Fibroblast of lung (primary cell): ENCODE measurements at regions not wholly inside any gene's neighbourhood (a gene's known extent, or its start where the extent isn't known, plus 50 kb on each side); places are given as distances from the start of the nearest gene placed in this dataset.
A peak's percentile ranks its signal among the peaks of the same experiment; 100 is the strongest.

ENCODE experiments used
- DNase-seq, 2 donors: peaks; one replicate each; pipeline versions ENCODE4 v3.0.0 to v3.0.0-alpha.2; 2010; ENCODE audit warnings: low read depth in 2 of 2
- H2AFZ ChIP-seq: 2 replicates; pipeline ENCODE4 v1.5.1; 2012; ENCODE audit warnings: low read length, control low read depth, inconsistent platforms
- H3K27ac ChIP-seq: 2 replicates; pipeline ENCODE4 v1.5.1; 2011; ENCODE audit warnings: low read length, control low read depth; ENCODE audit not compliant: insufficient read depth
- H3K27me3 ChIP-seq: 2 replicates; pipeline ENCODE4 v1.5.1; 2011; ENCODE audit warnings: mild to moderate bottlenecking, low read length; ENCODE audit not compliant: control insufficient read depth, insufficient read depth
- H3K36me3 ChIP-seq: 2 replicates; pipeline ENCODE4 v1.5.1; 2011; ENCODE audit warnings: low read length; ENCODE audit not compliant: control insufficient read depth, insufficient read depth
- H3K4me1 ChIP-seq: 2 replicates; pipeline ENCODE4 v1.5.1; 2011; ENCODE audit warnings: low read length; ENCODE audit not compliant: control insufficient read depth, insufficient read depth; ENCODE audit errors: extremely low read depth
- H3K4me2 ChIP-seq: 2 replicates; pipeline ENCODE4 v1.5.1; 2011; ENCODE audit warnings: low read length, control low read depth; ENCODE audit not compliant: insufficient read depth; ENCODE audit errors: extremely low read depth
- H3K4me3 ChIP-seq, 4 experiments: fragments of 200-600 bp in 1 of 4; sonication (generic) in 1 of 4; replicated peaks in 1 of 4; 2 replicates each; pipeline ENCODE4 v1.5.1; 2011 to 2016; ENCODE audit warnings: low read length in 4 of 4, low read depth in 3 of 4, mild to moderate bottlenecking in 3 of 4, control low read depth in 2 of 4, inconsistent platforms in 1 of 4, mixed read lengths in 1 of 4; ENCODE audit not compliant: insufficient read depth in 1 of 4; ENCODE audit errors: control extremely low read depth in 1 of 4
- H3K79me2 ChIP-seq: 2 replicates; pipeline ENCODE4 v1.5.1; 2012; ENCODE audit warnings: mild to moderate bottlenecking, low read length, inconsistent platforms; ENCODE audit not compliant: control insufficient read depth, insufficient read depth
- H3K9ac ChIP-seq: 2 replicates; pipeline ENCODE4 v1.5.1; 2011; ENCODE audit warnings: mild to moderate bottlenecking, low read length, control low read depth; ENCODE audit not compliant: insufficient read depth
- H3K9me3 ChIP-seq: 2 replicates; pipeline ENCODE4 v1.5.1; 2012; ENCODE audit warnings: low read depth, low read length; ENCODE audit not compliant: control insufficient read depth, insufficient read depth
- H4K20me1 ChIP-seq: 2 replicates; pipeline ENCODE4 v1.5.1; 2011; ENCODE audit warnings: low read length; ENCODE audit not compliant: control insufficient read depth, insufficient read depth; ENCODE audit errors: extremely low read depth
- EZH2 ChIP-seq: IDR thresholded peaks from 2 replicates; pipeline ENCODE4 v1.5.1; 2012; ENCODE audit warnings: low read length, control low read depth, mild to moderate bottlenecking; ENCODE audit errors: missing control alignments
- TF ChIP-seq, protein P1 (sequence below), 2 donors: IDR thresholded peaks in 1 of 2; conservative IDR thresholded peaks in 1 of 2; 1 replicate in 1 of 2; 2 replicates in 1 of 2; pipeline ENCODE4 v1.5.1; 2011 to 2012; ENCODE audit warnings: low read length in 2 of 2, control low read depth in 1 of 2, inconsistent platforms in 1 of 2, low read depth in 1 of 2, mild to moderate bottlenecking in 1 of 2

DNA sequence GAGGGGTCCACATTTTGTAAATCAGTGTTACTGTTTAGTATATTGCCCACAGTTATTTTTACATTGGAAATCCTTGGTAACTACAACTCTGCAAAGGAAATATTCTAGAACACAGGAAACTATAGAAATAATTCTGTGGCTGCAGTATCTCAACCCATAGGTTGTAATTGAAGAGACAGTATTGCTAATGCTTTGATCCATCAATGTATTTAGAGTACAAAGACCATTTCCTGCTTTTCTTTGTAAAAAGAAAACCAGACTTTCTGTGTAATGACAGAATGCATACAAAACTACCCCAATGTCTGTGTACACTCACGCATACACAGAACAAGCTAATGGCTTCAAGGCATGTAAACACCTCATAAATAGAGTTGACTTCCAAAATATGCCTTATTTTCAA is 622.1 kb upstream of the ARGLU1 start:
- Histone ChIP-seq H3K36me3 (no peaks in the 10 kb centered on the region), H4K20me1 (no peaks in the 10 kb centered on the region), H3K9ac (no peak overlapping the region), H3K9me3 (no peaks in the 10 kb centered on the region), H3K79me2 (no peaks in the 10 kb centered on the region), H2AFZ (no peak overlapping the region), H3K4me2 (no peak overlapping the region), H3K4me1 (no peaks in the 10 kb centered on the region), H3K4me3 (no peak overlapping the region), H3K27ac (no peak overlapping the region), H3K27me3 (no peaks in the 10 kb centered on the region)
- DNase-seq = no peak
- TF ChIP-seq, protein P1, sequence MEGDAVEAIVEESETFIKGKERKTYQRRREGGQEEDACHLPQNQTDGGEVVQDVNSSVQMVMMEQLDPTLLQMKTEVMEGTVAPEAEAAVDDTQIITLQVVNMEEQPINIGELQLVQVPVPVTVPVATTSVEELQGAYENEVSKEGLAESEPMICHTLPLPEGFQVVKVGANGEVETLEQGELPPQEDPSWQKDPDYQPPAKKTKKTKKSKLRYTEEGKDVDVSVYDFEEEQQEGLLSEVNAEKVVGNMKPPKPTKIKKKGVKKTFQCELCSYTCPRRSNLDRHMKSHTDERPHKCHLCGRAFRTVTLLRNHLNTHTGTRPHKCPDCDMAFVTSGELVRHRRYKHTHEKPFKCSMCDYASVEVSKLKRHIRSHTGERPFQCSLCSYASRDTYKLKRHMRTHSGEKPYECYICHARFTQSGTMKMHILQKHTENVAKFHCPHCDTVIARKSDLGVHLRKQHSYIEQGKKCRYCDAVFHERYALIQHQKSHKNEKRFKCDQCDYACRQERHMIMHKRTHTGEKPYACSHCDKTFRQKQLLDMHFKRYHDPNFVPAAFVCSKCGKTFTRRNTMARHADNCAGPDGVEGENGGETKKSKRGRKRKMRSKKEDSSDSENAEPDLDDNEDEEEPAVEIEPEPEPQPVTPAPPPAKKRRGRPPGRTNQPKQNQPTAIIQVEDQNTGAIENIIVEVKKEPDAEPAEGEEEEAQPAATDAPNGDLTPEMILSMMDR (conservative IDR thresholded peaks at IDR 0.05 in 1 of 2, IDR thresholded peaks at IDR 0.05 in 1 of 2; ENCODE audit: low read depth in 1 of 2, low read length in 2 of 2) = no peak
- TF ChIP-seq EZH2 = no peak

GRCh38 chr13:107185889-107186288 is 618.0 kb upstream of the ARGLU1 start:
- no peak overlapping the region for H3K4me3 ChIP-seq
- H3K36me3 ChIP-seq = no peaks in the 10 kb centered on the region
- no peaks in the 10 kb centered on the region for H3K27me3 ChIP-seq
- no peak overlapping the region for H3K27ac ChIP-seq
- peak; percentile 46 to 61 for DNase-seq
- H3K4me1 ChIP-seq = no peaks in the 10 kb centered on the region
- no peak overlapping the region for H3K4me2 ChIP-seq
- no peaks in the 10 kb centered on the region for H4K20me1 ChIP-seq
- TF ChIP-seq, protein P1 (conservative IDR thresholded peaks at IDR 0.05 in 1 of 2, IDR thresholded peaks at IDR 0.05 in 1 of 2; ENCODE audit: low read depth in 1 of 2, low read length in 2 of 2) = no peak
- no peak for TF ChIP-seq EZH2
- H3K79me2 ChIP-seq = no peaks in the 10 kb centered on the region
- no peaks in the 10 kb centered on the region for H3K9me3 ChIP-seq
- no peak overlapping the region for H3K9ac ChIP-seq
- H2AFZ ChIP-seq = no peak overlapping the region

DNA sequence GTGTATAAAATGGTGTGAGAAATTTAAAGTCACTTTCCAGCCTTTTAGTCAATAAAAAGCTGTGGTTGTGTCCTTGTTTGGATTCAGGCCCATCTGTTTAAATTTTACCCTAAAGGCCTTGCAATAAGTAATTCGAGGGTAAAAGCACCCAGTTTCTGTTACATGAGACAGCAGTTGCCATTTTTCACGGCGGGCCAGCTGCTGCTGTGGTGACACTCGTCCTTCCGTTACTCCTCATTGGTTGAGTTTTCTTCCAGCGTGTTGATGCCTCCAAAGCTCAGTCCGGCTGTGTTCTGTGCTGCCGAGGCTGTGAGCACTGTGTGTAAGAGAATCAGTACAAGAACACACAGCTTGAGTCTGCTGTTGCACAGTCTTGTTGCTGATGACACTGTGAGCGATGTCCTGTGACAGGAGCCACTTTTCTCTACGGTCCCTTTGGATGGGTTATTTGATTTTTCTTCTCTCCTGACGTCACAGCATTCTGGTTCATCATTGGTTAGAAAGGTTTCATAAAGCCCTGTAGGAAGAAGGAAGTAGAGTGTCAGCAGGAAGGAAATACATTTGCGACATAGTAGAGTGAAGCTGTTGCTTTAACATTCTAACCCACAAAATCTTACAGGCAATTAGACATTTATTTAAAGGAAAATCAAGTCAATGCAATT is 602.5 kb upstream of the ARGLU1 start:
- Histone ChIP-seq H4K20me1 (no peaks in the 10 kb centered on the region), H3K79me2 (no peaks in the 10 kb centered on the region), H3K9ac (no peak overlapping the region), H3K9me3 (no peaks in the 10 kb centered on the region), H3K4me1 (no peaks in the 10 kb centered on the region), H3K4me2 (no peak overlapping the region), H3K4me3 (no peak overlapping the region), H3K27me3 (no peaks in the 10 kb centered on the region), H3K36me3 (no peaks in the 10 kb centered on the region), H3K27ac (no peak overlapping the region), H2AFZ (no peak overlapping the region)
- no peak for DNase-seq
- no peak for TF ChIP-seq EZH2
- TF ChIP-seq, protein P1 (conservative IDR thresholded peaks at IDR 0.05 in 1 of 2, IDR thresholded peaks at IDR 0.05 in 1 of 2; ENCODE audit: low read depth in 1 of 2, low read length in 2 of 2) = no peak
